Type B pancreatic cell (in vitro differentiated cells): ENCODE measurements at regions not wholly inside any gene's neighbourhood (a gene's known extent, or its start where the extent isn't known, plus 50 kb on each side); places are given as distances from the start of the nearest gene placed in this dataset.
A peak's percentile ranks its signal among the peaks of the same experiment; 100 is the strongest.

Experiments used
- DNase-seq: peaks from one replicate; pipeline ENCODE4 v3.0.0; 2021; ENCODE audit warnings: mixed read lengths; ENCODE audit not compliant: unreplicated experiment; ENCODE audit errors: extremely low spot score
- H3K27ac Mint-ChIP-seq: 2 replicates; pipeline ENCODE4 v1.8.0; 2021; ENCODE audit warnings: mild to moderate bottlenecking, mixed read lengths
- H3K27me3 Mint-ChIP-seq: 2 replicates; pipeline ENCODE4 v1.8.0; 2021; ENCODE audit warnings: mixed read lengths
- H3K36me3 Mint-ChIP-seq: 2 replicates; pipeline ENCODE4 v1.8.0; 2021; ENCODE audit warnings: mixed read lengths
- H3K4me1 Mint-ChIP-seq: one replicate; pipeline ENCODE4 v1.8.0; 2021; ENCODE audit warnings: mixed read lengths; ENCODE audit not compliant: unreplicated experiment
- H3K4me3 Mint-ChIP-seq: 2 replicates; pipeline ENCODE4 v1.8.0; 2021; ENCODE audit warnings: mild to moderate bottlenecking, mixed read lengths
- H3K9me3 Mint-ChIP-seq: 2 replicates; pipeline ENCODE4 v1.8.0; 2021; ENCODE audit warnings: mixed read lengths
- TF ChIP-seq, protein P1 (sequence below): fragments of 200-600 bp; sonication (generic); conservative IDR thresholded peaks from 2 replicates; pipeline ENCODE4 v1.5.0; 2021; ENCODE audit warnings: antibody characterized with exemption, mild to moderate bottlenecking

- no peak for DNase-seq
These were observed 155.4 kb upstream of the TPM1 start for GRCh38 chr15:62887113-62887570.

DNA sequence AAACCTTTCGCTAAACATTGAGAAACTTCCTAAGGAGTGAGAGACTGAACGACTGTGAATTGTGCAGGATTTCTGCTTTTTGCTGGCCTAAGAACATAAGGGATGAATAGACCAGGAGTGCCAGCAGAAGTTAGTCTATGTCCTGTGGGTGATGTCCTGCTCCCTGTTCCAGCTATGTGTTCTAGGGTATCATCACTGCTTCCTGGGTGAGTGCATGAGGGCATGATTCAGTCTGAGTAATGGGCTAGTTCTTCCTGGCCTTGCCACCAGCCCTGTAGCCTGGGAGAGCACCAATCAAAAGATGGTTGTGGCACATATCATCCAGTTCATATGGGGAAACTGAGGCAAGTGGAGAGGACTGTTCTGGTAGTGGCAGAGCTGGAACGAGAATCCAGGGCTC is 153.9 kb upstream of the TPM1 start:
- TF ChIP-seq, protein P1, sequence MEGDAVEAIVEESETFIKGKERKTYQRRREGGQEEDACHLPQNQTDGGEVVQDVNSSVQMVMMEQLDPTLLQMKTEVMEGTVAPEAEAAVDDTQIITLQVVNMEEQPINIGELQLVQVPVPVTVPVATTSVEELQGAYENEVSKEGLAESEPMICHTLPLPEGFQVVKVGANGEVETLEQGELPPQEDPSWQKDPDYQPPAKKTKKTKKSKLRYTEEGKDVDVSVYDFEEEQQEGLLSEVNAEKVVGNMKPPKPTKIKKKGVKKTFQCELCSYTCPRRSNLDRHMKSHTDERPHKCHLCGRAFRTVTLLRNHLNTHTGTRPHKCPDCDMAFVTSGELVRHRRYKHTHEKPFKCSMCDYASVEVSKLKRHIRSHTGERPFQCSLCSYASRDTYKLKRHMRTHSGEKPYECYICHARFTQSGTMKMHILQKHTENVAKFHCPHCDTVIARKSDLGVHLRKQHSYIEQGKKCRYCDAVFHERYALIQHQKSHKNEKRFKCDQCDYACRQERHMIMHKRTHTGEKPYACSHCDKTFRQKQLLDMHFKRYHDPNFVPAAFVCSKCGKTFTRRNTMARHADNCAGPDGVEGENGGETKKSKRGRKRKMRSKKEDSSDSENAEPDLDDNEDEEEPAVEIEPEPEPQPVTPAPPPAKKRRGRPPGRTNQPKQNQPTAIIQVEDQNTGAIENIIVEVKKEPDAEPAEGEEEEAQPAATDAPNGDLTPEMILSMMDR = no peak
- H3K4me1 Mint-ChIP-seq = peaks cover 46% of the 10 kb centered on the region
- no peaks in the 10 kb centered on the region for H3K27me3 Mint-ChIP-seq
- H3K9me3 Mint-ChIP-seq = peaks cover 4% of the 10 kb centered on the region
- no peaks in the 10 kb centered on the region for H3K36me3 Mint-ChIP-seq
- H3K27ac Mint-ChIP-seq = no peak overlapping the region
- DNase-seq = no peak
- no peak overlapping the region for H3K4me3 Mint-ChIP-seq

More at GRCh38 chr15:62887113-62887570, 155.4 kb upstream of the TPM1 start:
- TF ChIP-seq, protein P1 = no peak
- peak overlapping the region; percentile 27 for H3K27ac Mint-ChIP-seq
- peaks cover 45% of the 10 kb centered on the region for H3K4me1 Mint-ChIP-seq
- peak overlapping the region; percentile 81 for H3K4me3 Mint-ChIP-seq
- H3K9me3 Mint-ChIP-seq = peaks cover 4% of the 10 kb centered on the region
- no peaks in the 10 kb centered on the region for H3K27me3 Mint-ChIP-seq
- no peaks in the 10 kb centered on the region for H3K36me3 Mint-ChIP-seq

DNA sequence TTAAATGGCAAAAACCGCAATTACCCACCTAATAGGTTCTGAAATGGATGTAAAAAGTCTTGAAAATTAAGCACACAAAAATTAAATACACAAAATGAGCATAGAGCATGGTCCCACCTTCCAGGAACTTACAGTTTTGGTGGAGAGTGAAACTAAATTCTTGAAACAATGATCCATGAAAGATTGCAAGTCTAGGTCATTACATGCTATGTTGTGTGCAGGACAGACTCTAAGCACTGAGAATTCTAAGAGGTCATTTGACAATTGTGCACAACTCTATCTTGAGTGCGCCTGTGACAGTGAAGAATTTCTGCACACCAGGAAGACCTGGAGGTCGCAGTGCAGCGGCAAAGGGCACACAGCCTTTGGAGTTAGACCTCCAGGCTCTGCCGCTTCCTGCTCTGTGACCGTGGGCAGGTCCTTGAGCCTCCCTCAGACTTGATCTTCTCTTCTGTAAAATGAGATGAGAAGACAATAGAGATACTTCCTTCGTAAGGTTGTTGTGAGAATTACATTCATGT is 153.3 kb upstream of the TPM1 start:
- DNase-seq = no peak
- no peaks in the 10 kb centered on the region for H3K27me3 Mint-ChIP-seq
- no peaks in the 10 kb centered on the region for H3K36me3 Mint-ChIP-seq
- TF ChIP-seq, protein P1 = no peak
- H3K4me1 Mint-ChIP-seq = peaks cover 46% of the 10 kb centered on the region
- no peak overlapping the region for H3K27ac Mint-ChIP-seq
- no peak overlapping the region for H3K4me3 Mint-ChIP-seq
- peaks cover 4% of the 10 kb centered on the region for H3K9me3 Mint-ChIP-seq

GRCh38 chr15:62889734-62890505 is 152.6 kb upstream of the TPM1 start:
- Mint-ChIP-seq H3K4me3 (no peak overlapping the region), H3K4me1 (peaks cover 40% of the 10 kb centered on the region), H3K9me3 (peaks cover 4% of the 10 kb centered on the region), H3K27me3 (no peaks in the 10 kb centered on the region), H3K36me3 (no peaks in the 10 kb centered on the region), H3K27ac (no peak overlapping the region)
- no peak for DNase-seq
- TF ChIP-seq, protein P1 = no peak

DNA sequence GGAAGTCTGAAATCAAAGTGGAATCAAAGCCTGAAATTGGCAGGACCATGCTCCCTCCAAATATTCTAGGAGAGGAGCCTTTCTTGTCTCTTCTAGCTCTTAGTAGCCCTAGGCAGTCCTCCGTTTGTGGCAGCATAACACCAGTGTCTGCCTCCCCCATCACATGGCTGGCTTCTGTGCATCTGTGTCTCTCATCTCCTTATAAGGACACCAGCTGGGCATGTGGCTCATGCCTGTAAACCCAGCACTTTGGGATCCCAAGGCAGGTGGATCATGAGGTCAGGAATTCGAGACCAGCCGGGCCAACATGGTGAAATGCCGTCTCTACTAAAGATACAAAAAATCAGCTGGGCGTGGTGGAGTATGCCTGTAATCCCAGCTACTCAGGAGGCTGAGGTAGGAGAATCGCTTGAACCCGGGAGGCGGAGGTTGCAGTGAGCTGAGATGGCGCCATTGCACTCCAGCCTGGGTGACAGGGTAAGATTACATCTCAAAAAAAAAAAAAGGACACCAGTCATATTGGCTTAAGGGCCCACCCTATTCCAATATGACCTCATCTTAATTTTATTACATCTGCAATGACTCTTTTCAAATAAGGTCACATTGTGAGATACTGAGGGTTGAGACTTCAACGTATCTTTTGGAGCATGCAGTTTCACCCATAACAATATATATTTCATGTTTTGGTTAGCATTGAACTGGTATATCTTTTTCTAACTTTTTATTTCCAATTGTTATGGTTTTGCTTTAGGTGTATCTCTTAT is 148.0 kb upstream of the TPM1 start:
- DNase-seq = no peak
- TF ChIP-seq, protein P1 = no peak
- peaks cover 4% of the 10 kb centered on the region for H3K9me3 Mint-ChIP-seq
- peaks cover 56% of the 10 kb centered on the region for H3K4me1 Mint-ChIP-seq
- peak overlapping the region; percentile 93 for H3K27ac Mint-ChIP-seq
- no peaks in the 10 kb centered on the region for H3K36me3 Mint-ChIP-seq
- H3K4me3 Mint-ChIP-seq = no peak overlapping the region
- no peaks in the 10 kb centered on the region for H3K27me3 Mint-ChIP-seq
